B cell (primary cell): ENCODE measurements at regions not wholly inside any gene's neighbourhood (a gene's known extent, or its start where the extent isn't known, plus 50 kb on each side); places are given as distances from the start of the nearest gene placed in this dataset.
"Not testable (repeated sequence)": the region's sequence is repeated elsewhere in the genome, so short reads cannot be mapped to it uniquely, and the experiment has no call there.

Source experiments
- EZH2 ChIP-seq: IDR thresholded peaks from 2 replicates; pipeline ENCODE4 v1.6.1; 2012; ENCODE audit warnings: borderline replicate concordance, low read depth, mild to moderate bottlenecking, moderate library complexity, low read length; ENCODE audit not compliant: insufficient read depth, poor library complexity, severe bottlenecking
- TF ChIP-seq, protein P1 (sequence below): fragments of 200-600 bp; IDR thresholded peaks from one replicate; pipeline ENCODE4 v1.8.0; 2022; ENCODE audit warnings: antibody characterized with exemption, mild to moderate bottlenecking

GRCh38 chr2:132221886-132222285 is 60.1 kb upstream of the ANKRD30BL start:
- TF ChIP-seq EZH2, result not testable (repeated sequence)
- TF ChIP-seq, protein P1, sequence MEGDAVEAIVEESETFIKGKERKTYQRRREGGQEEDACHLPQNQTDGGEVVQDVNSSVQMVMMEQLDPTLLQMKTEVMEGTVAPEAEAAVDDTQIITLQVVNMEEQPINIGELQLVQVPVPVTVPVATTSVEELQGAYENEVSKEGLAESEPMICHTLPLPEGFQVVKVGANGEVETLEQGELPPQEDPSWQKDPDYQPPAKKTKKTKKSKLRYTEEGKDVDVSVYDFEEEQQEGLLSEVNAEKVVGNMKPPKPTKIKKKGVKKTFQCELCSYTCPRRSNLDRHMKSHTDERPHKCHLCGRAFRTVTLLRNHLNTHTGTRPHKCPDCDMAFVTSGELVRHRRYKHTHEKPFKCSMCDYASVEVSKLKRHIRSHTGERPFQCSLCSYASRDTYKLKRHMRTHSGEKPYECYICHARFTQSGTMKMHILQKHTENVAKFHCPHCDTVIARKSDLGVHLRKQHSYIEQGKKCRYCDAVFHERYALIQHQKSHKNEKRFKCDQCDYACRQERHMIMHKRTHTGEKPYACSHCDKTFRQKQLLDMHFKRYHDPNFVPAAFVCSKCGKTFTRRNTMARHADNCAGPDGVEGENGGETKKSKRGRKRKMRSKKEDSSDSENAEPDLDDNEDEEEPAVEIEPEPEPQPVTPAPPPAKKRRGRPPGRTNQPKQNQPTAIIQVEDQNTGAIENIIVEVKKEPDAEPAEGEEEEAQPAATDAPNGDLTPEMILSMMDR, result not testable (repeated sequence)
